Type B pancreatic cell (in vitro differentiated cells): ENCODE measurements at regions not wholly inside any gene's neighbourhood (a gene's known extent, or its start where the extent isn't known, plus 50 kb on each side); places are given as distances from the start of the nearest gene placed in this dataset.
"Not testable (repeated sequence)": the region's sequence is repeated elsewhere in the genome, so short reads cannot be mapped to it uniquely, and the experiment has no call there.

Experiments used
- DNase-seq: peaks from one replicate; pipeline ENCODE4 v3.0.0; 2021; ENCODE audit warnings: mixed read lengths; ENCODE audit not compliant: unreplicated experiment; ENCODE audit errors: extremely low spot score
- H3K27ac Mint-ChIP-seq: 2 replicates; pipeline ENCODE4 v1.8.0; 2021; ENCODE audit warnings: mild to moderate bottlenecking, mixed read lengths
- H3K27me3 Mint-ChIP-seq: 2 replicates; pipeline ENCODE4 v1.8.0; 2021; ENCODE audit warnings: mixed read lengths
- H3K36me3 Mint-ChIP-seq: 2 replicates; pipeline ENCODE4 v1.8.0; 2021; ENCODE audit warnings: mixed read lengths
- H3K4me1 Mint-ChIP-seq: one replicate; pipeline ENCODE4 v1.8.0; 2021; ENCODE audit warnings: mixed read lengths; ENCODE audit not compliant: unreplicated experiment
- H3K4me3 Mint-ChIP-seq: 2 replicates; pipeline ENCODE4 v1.8.0; 2021; ENCODE audit warnings: mild to moderate bottlenecking, mixed read lengths
- H3K9me3 Mint-ChIP-seq: 2 replicates; pipeline ENCODE4 v1.8.0; 2021; ENCODE audit warnings: mixed read lengths
- TF ChIP-seq, protein P1 (sequence below): fragments of 200-600 bp; sonication (generic); conservative IDR thresholded peaks from 2 replicates; pipeline ENCODE4 v1.5.0; 2021; ENCODE audit warnings: antibody characterized with exemption, mild to moderate bottlenecking

- no peaks in the 10 kb centered on the region for H3K36me3 Mint-ChIP-seq
- no peak overlapping the region for H3K27ac Mint-ChIP-seq
- no peak for DNase-seq
- H3K9me3 Mint-ChIP-seq = no peaks in the 10 kb centered on the region
- H3K27me3 Mint-ChIP-seq = no peaks in the 10 kb centered on the region
- TF ChIP-seq, protein P1, sequence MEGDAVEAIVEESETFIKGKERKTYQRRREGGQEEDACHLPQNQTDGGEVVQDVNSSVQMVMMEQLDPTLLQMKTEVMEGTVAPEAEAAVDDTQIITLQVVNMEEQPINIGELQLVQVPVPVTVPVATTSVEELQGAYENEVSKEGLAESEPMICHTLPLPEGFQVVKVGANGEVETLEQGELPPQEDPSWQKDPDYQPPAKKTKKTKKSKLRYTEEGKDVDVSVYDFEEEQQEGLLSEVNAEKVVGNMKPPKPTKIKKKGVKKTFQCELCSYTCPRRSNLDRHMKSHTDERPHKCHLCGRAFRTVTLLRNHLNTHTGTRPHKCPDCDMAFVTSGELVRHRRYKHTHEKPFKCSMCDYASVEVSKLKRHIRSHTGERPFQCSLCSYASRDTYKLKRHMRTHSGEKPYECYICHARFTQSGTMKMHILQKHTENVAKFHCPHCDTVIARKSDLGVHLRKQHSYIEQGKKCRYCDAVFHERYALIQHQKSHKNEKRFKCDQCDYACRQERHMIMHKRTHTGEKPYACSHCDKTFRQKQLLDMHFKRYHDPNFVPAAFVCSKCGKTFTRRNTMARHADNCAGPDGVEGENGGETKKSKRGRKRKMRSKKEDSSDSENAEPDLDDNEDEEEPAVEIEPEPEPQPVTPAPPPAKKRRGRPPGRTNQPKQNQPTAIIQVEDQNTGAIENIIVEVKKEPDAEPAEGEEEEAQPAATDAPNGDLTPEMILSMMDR = no peak
- H3K4me1 Mint-ChIP-seq = no peaks in the 10 kb centered on the region
- H3K4me3 Mint-ChIP-seq = no peak overlapping the region
These were observed 518.8 kb upstream of the SOX9 start for GRCh38 chr17:71601894-71602504.

DNA sequence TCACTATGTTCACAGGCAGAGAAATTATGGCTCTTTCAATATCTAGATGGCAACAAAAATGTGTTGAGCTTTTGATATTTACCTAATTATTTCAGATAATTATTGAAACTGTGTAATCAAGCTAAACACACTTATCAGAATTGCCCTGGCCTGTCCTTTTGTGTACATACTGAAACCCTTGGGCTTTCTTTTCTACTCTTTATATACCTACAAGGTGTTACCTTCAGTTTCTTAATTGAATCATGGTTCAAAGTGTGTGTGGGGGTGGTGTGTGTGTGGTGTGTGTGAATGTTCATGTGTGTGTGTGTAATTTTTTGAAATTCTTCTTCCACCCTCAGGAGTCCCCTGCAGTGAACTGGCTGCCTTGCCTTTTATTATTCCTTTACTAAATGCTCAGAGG, 506.8 kb upstream of the SOX9 start:
- Mint-ChIP-seq H3K36me3 (peaks cover 4% of the 10 kb centered on the region), H3K27ac (no peak overlapping the region), H3K9me3 (no peaks in the 10 kb centered on the region), H3K27me3 (peaks cover 3% of the 10 kb centered on the region), H3K4me3 (no peak overlapping the region), H3K4me1 (no peaks in the 10 kb centered on the region)
- TF ChIP-seq, protein P1 = no peak
- no peak for DNase-seq

DNA sequence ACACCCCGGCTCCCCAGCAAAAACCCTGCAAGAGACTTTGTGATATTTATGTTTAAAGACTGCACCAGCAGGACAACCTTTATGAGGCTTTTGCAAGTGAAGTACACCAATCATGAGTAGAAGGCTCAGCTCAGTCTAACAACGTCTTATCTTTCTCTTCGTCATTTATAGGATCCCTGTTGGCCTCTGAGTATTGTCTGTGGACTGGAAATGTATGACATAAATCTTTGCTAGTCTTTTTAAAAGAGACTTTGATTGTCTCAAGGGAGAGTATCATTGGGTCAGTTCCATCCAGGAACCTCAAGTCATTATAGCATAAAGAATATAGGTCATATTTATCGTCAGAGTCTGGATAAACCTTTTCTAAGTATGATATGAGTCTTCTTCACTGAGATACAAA, 505.0 kb upstream of the SOX9 start:
- Mint-ChIP-seq H3K27me3 (peaks cover 3% of the 10 kb centered on the region), H3K27ac (no peak overlapping the region), H3K4me3 (no peak overlapping the region), H3K36me3 (peaks cover 4% of the 10 kb centered on the region), H3K4me1 (no peaks in the 10 kb centered on the region), H3K9me3 (peaks cover 5% of the 10 kb centered on the region)
- TF ChIP-seq, protein P1 = no peak
- no peak for DNase-seq

DNA sequence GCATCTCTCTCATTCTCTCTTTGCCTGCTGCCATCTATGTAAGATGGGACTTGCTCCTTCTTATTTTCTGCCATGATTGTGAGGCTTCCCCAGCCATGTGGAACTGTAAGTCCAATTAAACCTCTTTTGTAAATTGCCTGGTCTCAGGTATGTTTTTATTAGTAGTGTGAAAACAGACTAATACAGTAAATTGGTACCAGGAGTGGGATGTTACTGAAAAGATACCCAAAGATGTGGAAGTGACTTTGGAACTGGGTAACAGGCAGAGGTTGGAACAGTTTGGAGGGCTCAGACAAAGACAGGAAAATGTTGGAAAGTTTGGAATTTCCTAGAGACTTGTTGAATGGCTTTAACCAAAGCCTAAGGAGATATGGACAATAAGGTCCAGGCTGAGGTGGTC, 503.1 kb upstream of the SOX9 start:
- not testable (repeated sequence) for H3K9me3 Mint-ChIP-seq, H3K27ac Mint-ChIP-seq, H3K36me3 Mint-ChIP-seq, DNase-seq, H3K27me3 Mint-ChIP-seq, H3K4me1 Mint-ChIP-seq, H3K4me3 Mint-ChIP-seq

GRCh38 chr17:71625330-71625729, 495.5 kb upstream of the SOX9 start:
- no peak for DNase-seq
- TF ChIP-seq, protein P1 = no peak
- H3K27me3 Mint-ChIP-seq = peaks cover 9% of the 10 kb centered on the region
- H3K27ac Mint-ChIP-seq = no peak overlapping the region
- peaks cover 6% of the 10 kb centered on the region for H3K9me3 Mint-ChIP-seq
- H3K36me3 Mint-ChIP-seq = no peaks in the 10 kb centered on the region
- no peaks in the 10 kb centered on the region for H3K4me1 Mint-ChIP-seq
- no peak overlapping the region for H3K4me3 Mint-ChIP-seq

DNA sequence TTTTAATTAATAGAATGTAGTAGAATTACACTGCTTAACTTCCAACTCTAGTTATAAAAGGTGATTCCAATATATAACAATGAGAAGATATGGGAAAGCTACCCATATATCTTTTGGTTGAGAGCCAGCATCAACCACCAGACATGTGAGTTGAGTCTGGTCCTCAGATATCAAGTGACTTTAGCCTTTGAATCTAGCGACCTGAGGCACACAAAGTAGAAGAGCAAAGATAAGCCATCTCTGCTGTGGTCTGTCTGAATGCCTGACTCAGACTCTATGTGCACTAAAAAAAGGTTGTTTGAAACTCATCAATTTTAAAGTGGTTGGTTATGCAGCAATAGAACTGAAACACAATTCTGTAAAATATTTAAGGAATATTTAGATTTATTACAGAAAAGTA, 492.5 kb upstream of the SOX9 start:
- Mint-ChIP-seq H3K4me1 (peaks cover 16% of the 10 kb centered on the region), H3K27me3 (peaks cover 8% of the 10 kb centered on the region), H3K27ac (no peak overlapping the region), H3K4me3 (no peak overlapping the region), H3K9me3 (peaks cover 6% of the 10 kb centered on the region), H3K36me3 (no peaks in the 10 kb centered on the region)
- DNase-seq = no peak
- TF ChIP-seq, protein P1 = no peak
